Tibial artery (tissue), 4 donors: ENCODE measurements at regions not wholly inside any gene's neighbourhood (a gene's known extent, or its start where the extent isn't known, plus 50 kb on each side); places are given as distances from the start of the nearest gene placed in this dataset.

Experiments used
- DNase-seq, 2 donors: peaks; one replicate each; pipeline ENCODE4 v3.0.0-alpha.2; 2019
- H3K27ac ChIP-seq, 2 donors: fragments of 200-600 bp; sonication (generic) in 1 of 2; 1 replicate in 1 of 2; 2 replicates in 1 of 2; pipeline ENCODE4 v1.5.1; 2018 to 2019; ENCODE audit warnings: mild to moderate bottlenecking in 1 of 2
- H3K27me3 ChIP-seq, 2 donors: fragments of 200-600 bp; sonication (generic) in 1 of 2; one replicate each; pipeline versions ENCODE4 v1.5.1 to v1.6.0; 2016 to 2019
- H3K36me3 ChIP-seq, 3 donors: fragments of 200-600 bp; sonication (generic) in 2 of 3; one replicate each; pipeline ENCODE4 v1.5.1; 2016 to 2019; ENCODE audit warnings: mild to moderate bottlenecking in 2 of 3
- H3K4me1 ChIP-seq, 4 donors: fragments of 200-600 bp; sonication (generic) in 2 of 4; 1 replicate in 3 of 4; 2 replicates in 1 of 4; pipeline ENCODE4 v1.5.1; 2016 to 2019
- H3K4me3 ChIP-seq, 2 donors: fragments of 200-600 bp; sonication (generic) in 1 of 2; 1 replicate in 1 of 2; 2 replicates in 1 of 2; pipeline ENCODE4 v1.5.1; 2018 to 2019; ENCODE audit warnings: mild to moderate bottlenecking in 2 of 2
- H3K9me3 ChIP-seq, 3 donors: fragments of 200-600 bp; sonication (generic) in 1 of 3; one replicate each; pipeline ENCODE4 v1.5.1; 2016 to 2019
- CTCF ChIP-seq, 2 experiments: fragments of 200-600 bp in 1 of 2; fragments of 450-650 bp in 1 of 2; IDR thresholded peaks; one replicate each; pipeline ENCODE4 v1.5.1; 2017 to 2019; ENCODE audit warnings: antibody characterized with exemption in 2 of 2, mild to moderate bottlenecking in 1 of 2, moderate library complexity in 1 of 2
- intact Hi-C: fragments of 100-400 bp; cut with DNase I; formaldehyde crosslinking; loops from one replicate; pipeline ENCODE4 v1.15.0; 2023; ENCODE audit warnings: low total_unique reads

GRCh38 chr20:56925831-56926170 lies 296.7 kb downstream of the TFAP2C start:
- H3K4me1 ChIP-seq = peaks cover 0 to 13% (median 8%) of the 10 kb centered on the region in 4 donors
- peaks cover 0 to 53% of the 10 kb centered on the region in 2 donors for H3K27me3 ChIP-seq
- peak in 1 of 2 donors; percentile 38 for DNase-seq
- no peak for TF ChIP-seq CTCF (IDR thresholded peaks at IDR 0.05)
- no peak overlapping the region for H3K4me3 ChIP-seq
- no peak overlapping the region for H3K27ac ChIP-seq
- H3K9me3 ChIP-seq = no peaks in the 10 kb centered on the region
- no peaks in the 10 kb centered on the region for H3K36me3 ChIP-seq
- intact Hi-C loops = no loop called here

- H3K27me3 ChIP-seq = peaks cover 0 to 53% of the 10 kb centered on the region in 2 donors
- no peak overlapping the region for H3K27ac ChIP-seq
- peaks cover 0 to 13% (median 8%) of the 10 kb centered on the region in 4 donors for H3K4me1 ChIP-seq
- DNase-seq = no peak
- no peaks in the 10 kb centered on the region for H3K36me3 ChIP-seq
- H3K4me3 ChIP-seq = no peak overlapping the region
- TF ChIP-seq CTCF (IDR thresholded peaks at IDR 0.05) = no peak
- no peaks in the 10 kb centered on the region for H3K9me3 ChIP-seq
- intact Hi-C loops = no loop called here
Measured at GRCh38 chr20:56926501-56926900, 297.4 kb downstream of the TFAP2C start.

- intact Hi-C loops = no loop called here
- Histone ChIP-seq H3K27ac (no peak overlapping the region), H3K9me3 (no peaks in the 10 kb centered on the region), H3K4me1 (peaks cover 0 to 13% (median 8%) of the 10 kb centered on the region in 4 donors), H3K36me3 (no peaks in the 10 kb centered on the region), H3K4me3 (no peak overlapping the region), H3K27me3 (peaks cover 0 to 53% of the 10 kb centered on the region in 2 donors)
- no peak for DNase-seq
- TF ChIP-seq CTCF (IDR thresholded peaks at IDR 0.05) = no peak
Measured at GRCh38 chr20:56927127-56927526, 298.0 kb downstream of the TFAP2C start.

- H3K27me3 ChIP-seq = peaks cover 0 to 53% of the 10 kb centered on the region in 2 donors
- H3K27ac ChIP-seq = no peak overlapping the region
- no peak for TF ChIP-seq CTCF (IDR thresholded peaks at IDR 0.05)
- peaks cover 0 to 13% (median 8%) of the 10 kb centered on the region in 4 donors for H3K4me1 ChIP-seq
- no peak for DNase-seq
- no peaks in the 10 kb centered on the region for H3K36me3 ChIP-seq
- H3K9me3 ChIP-seq = no peaks in the 10 kb centered on the region
- no peak overlapping the region for H3K4me3 ChIP-seq
- intact Hi-C loops = no loop called here
Measured at GRCh38 chr20:56928007-56928406, 298.9 kb downstream of the TFAP2C start.

- no peak overlapping the region for H3K27ac ChIP-seq
- H3K4me3 ChIP-seq = no peak overlapping the region
- H3K9me3 ChIP-seq = no peaks in the 10 kb centered on the region
- TF ChIP-seq CTCF (IDR thresholded peaks at IDR 0.05) = no peak
- H3K36me3 ChIP-seq = no peaks in the 10 kb centered on the region
- H3K27me3 ChIP-seq = peaks cover 0 to 44% of the 10 kb centered on the region in 2 donors
- no peak for DNase-seq
- H3K4me1 ChIP-seq = peaks cover 0 to 13% (median 8%) of the 10 kb centered on the region in 4 donors
- intact Hi-C loops = no loop called here
Measured at GRCh38 chr20:56929606-56930005, 300.5 kb downstream of the TFAP2C start.

- no peak overlapping the region for H3K4me3 ChIP-seq
- peaks cover 0 to 2% (median 0%) of the 10 kb centered on the region in 4 donors for H3K4me1 ChIP-seq
- no peak for DNase-seq
- no peaks in the 10 kb centered on the region for H3K9me3 ChIP-seq
- H3K27me3 ChIP-seq = peaks cover 0 to 32% of the 10 kb centered on the region in 2 donors
- H3K27ac ChIP-seq = no peak overlapping the region
- intact Hi-C loops = no loop called here
- H3K36me3 ChIP-seq = no peaks in the 10 kb centered on the region
- no peak for TF ChIP-seq CTCF (IDR thresholded peaks at IDR 0.05)
Measured at GRCh38 chr20:56930876-56931275, 301.8 kb downstream of the TFAP2C start.
